Stomach (tissue), 8 donors: ENCODE measurements at regions not wholly inside any gene's neighbourhood (a gene's known extent, or its start where the extent isn't known, plus 50 kb on each side); places are given as distances from the start of the nearest gene placed in this dataset.
"Not testable (repeated sequence)": the region's sequence is repeated elsewhere in the genome, so short reads cannot be mapped to it uniquely, and the experiment has no call there.

ENCODE experiments used
- DNase-seq, 2 donors: peaks; one replicate each; pipeline versions ENCODE4 v3.0.0 to v3.0.0-alpha.2; 2013 to 2019
- H3K27ac ChIP-seq, 5 donors: fragments of 200-600 bp in 4 of 5; sonication (generic) in 4 of 5; one replicate each; pipeline ENCODE4 v1.5.1; 2013 to 2019; ENCODE audit warnings: mild to moderate bottlenecking in 1 of 5, moderate library complexity in 1 of 5
- H3K27me3 ChIP-seq, 3 donors: fragments of 200-600 bp; sonication (generic); one replicate each; pipeline ENCODE4 v1.5.1; 2017 to 2019; ENCODE audit warnings: mixed run types in 1 of 3
- H3K36me3 ChIP-seq, 4 donors: fragments of 200-600 bp; sonication (generic); 1 replicate in 3 of 4; 2 replicates in 1 of 4; pipeline ENCODE4 v1.5.1; 2016 to 2019
- H3K4me1 ChIP-seq, 4 donors: fragments of 200-600 bp; sonication (generic); one replicate each; pipeline ENCODE4 v1.5.1; 2016 to 2019
- H3K4me3 ChIP-seq, 4 donors: fragments of 200-600 bp; sonication (generic) in 3 of 4; one replicate each; pipeline ENCODE4 v1.5.1; 2016 to 2019; ENCODE audit warnings: mild to moderate bottlenecking in 1 of 4
- H3K9me3 ChIP-seq, 4 donors: fragments of 200-600 bp; sonication (generic); one replicate each; pipeline ENCODE4 v1.5.1; 2016 to 2019
- EP300 ChIP-seq: sonication (generic); formaldehyde crosslinking; IDR thresholded peaks from one replicate; pipeline ENCODE4 v1.6.1; 2017; ENCODE audit warnings: antibody characterized with exemption
- POLR2A ChIP-seq, 4 donors: fragments of 450-650 bp; IDR thresholded peaks; one replicate each; pipeline ENCODE4 v1.6.1; 2016; ENCODE audit warnings: antibody characterized with exemption in 4 of 4, control low read depth in 2 of 4, mild to moderate bottlenecking in 1 of 4, moderate library complexity in 1 of 4
- POLR2AphosphoS5 ChIP-seq, 3 donors: sonication (generic); formaldehyde crosslinking; IDR thresholded peaks; one replicate each; pipeline ENCODE4 v1.6.1; 2016; ENCODE audit warnings: antibody characterized with exemption in 3 of 3
- WGBS, 5 donors: extraction: QIAGEN DNeasy Blood & Tissue Kit in 3 of 5; methylation state at CpG; one replicate each; pipeline versions ENCODE4 v1.1.5 to v1.1.7; 2013 to 2018; 5-methylcytosine and 5-hydroxymethylcytosine counted together
- intact Hi-C: fragments of 100-400 bp; cut with DNase I; formaldehyde crosslinking; loops from one replicate; pipeline ENCODE4 v1.15.1; 2023; ENCODE audit warnings: low total_unique reads
- TF ChIP-seq, protein P1 (sequence below), 7 experiments: fragments of 450-650 bp in 4 of 7; fragments of 200-600 bp in 3 of 7; sonication (generic) in 3 of 7; IDR thresholded peaks; one replicate each; pipeline ENCODE4 v1.5.1; 2016 to 2019; ENCODE audit warnings: antibody characterized with exemption in 7 of 7, control low read depth in 2 of 7, mild to moderate bottlenecking in 1 of 7
- donor health status: healthy with polysubstance abuse.
- donor health status: Bipolar disorder and iron deficiency.
- donor health status: healthy.

DNA sequence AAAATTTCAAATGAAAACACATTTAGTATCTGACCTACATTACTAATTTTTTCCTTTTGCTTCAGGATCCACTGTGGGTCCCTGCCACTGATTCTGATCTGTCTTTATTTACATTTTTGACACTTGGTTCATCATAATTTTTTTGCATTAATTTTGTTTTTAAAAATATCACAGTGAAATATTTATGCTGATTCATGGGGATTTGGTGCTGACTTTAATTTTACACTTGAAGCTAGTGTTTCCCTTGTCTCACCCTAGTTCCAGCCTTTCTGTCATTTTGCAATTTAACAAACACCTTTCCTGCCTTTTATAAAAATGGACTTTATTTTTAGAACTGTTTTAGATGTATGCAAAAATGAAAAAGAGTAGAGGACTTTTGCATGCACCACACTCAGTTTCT, 111.9 kb upstream of the MARCHF11 start:
- Histone ChIP-seq H3K9me3 (peaks cover 0 to 10% (median 6%) of the 10 kb centered on the region in 4 donors), H3K4me1 (no peaks in the 10 kb centered on the region), H3K27ac (no peak overlapping the region), H3K36me3 (no peaks in the 10 kb centered on the region), H3K4me3 (no peak overlapping the region), H3K27me3 (no peaks in the 10 kb centered on the region)
- intact Hi-C loops, result no loop called here
- TF ChIP-seq, protein P1, sequence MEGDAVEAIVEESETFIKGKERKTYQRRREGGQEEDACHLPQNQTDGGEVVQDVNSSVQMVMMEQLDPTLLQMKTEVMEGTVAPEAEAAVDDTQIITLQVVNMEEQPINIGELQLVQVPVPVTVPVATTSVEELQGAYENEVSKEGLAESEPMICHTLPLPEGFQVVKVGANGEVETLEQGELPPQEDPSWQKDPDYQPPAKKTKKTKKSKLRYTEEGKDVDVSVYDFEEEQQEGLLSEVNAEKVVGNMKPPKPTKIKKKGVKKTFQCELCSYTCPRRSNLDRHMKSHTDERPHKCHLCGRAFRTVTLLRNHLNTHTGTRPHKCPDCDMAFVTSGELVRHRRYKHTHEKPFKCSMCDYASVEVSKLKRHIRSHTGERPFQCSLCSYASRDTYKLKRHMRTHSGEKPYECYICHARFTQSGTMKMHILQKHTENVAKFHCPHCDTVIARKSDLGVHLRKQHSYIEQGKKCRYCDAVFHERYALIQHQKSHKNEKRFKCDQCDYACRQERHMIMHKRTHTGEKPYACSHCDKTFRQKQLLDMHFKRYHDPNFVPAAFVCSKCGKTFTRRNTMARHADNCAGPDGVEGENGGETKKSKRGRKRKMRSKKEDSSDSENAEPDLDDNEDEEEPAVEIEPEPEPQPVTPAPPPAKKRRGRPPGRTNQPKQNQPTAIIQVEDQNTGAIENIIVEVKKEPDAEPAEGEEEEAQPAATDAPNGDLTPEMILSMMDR (IDR thresholded peaks at IDR 0.05), result no peak
- TF ChIP-seq POLR2AphosphoS5 (IDR thresholded peaks at IDR 0.05) (no peak), POLR2A (IDR thresholded peaks at IDR 0.05) (no peak), EP300 (no peak)
- no peak for DNase-seq

DNA sequence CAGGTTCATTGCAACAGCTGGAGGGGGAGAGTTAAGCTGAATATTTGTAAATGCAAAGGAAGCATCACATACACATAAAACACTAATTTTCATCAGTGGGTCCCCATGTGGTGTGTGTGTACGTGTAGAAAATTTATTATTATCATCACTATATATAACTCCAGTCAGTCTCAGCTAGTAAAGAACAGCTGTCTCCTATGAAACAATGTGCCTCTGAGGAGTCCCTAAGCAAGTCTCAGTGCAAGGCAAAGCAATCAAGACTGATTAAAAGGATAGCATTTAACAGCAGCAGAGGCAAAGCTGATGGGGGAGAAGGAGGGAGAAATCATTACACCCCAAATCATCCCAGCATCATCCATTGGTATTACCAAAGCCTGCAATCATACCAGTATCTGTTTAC, 104.2 kb upstream of the MARCHF11 start:
- intact Hi-C loops, result no loop called here
- Histone ChIP-seq H3K4me1 (no peaks in the 10 kb centered on the region), H3K27ac (no peak overlapping the region), H3K9me3 (peaks cover 0 to 15% (median 9%) of the 10 kb centered on the region in 4 donors), H3K4me3 (no peak overlapping the region), H3K36me3 (no peaks in the 10 kb centered on the region), H3K27me3 (no peaks in the 10 kb centered on the region)
- TF ChIP-seq POLR2AphosphoS5 (IDR thresholded peaks at IDR 0.05) (no peak), POLR2A (IDR thresholded peaks at IDR 0.05) (no peak), EP300 (no peak)
- TF ChIP-seq, protein P1 (IDR thresholded peaks at IDR 0.05), result no peak
- DNase-seq, result no peak
- 24 to 74% (median 68%) methylated on average over 1 of the region's 1 CpG for WGBS, 5 donors

DNA sequence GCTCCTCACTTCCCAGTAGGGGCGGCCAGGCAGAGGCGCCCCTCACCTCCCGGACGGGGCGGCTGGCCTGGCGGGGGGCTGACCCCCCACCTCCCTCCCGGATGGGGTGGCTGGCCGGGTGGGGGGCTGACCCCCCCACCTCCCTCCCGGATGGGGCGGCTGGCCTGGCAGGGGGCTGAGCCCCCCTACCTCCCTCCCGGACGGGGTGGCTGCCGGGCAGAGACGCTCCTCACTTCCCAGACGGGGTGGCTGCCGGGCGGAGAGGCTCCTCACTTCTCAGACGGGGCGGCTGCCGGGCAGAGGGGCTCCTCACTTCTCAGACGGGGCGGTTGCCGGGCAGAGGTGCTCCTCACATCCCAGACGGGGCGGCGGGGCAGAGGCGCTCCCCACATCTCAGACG, 97.3 kb upstream of the MARCHF11 start:
- H3K4me1 ChIP-seq, H3K27ac ChIP-seq, DNase-seq, H3K4me3 ChIP-seq, H3K27me3 ChIP-seq, H3K36me3 ChIP-seq, intact Hi-C loops: not testable (repeated sequence)
- peaks cover 0 to 30% (median 14%) of the 10 kb centered on the region in 4 donors for H3K9me3 ChIP-seq
- WGBS, 5 donors, result 80 to 95% (median 94%) methylated on average over 1 to 24 of the region's 28 CpGs; no CpG with 5 or more reads in 1 of the 5 donors

DNA sequence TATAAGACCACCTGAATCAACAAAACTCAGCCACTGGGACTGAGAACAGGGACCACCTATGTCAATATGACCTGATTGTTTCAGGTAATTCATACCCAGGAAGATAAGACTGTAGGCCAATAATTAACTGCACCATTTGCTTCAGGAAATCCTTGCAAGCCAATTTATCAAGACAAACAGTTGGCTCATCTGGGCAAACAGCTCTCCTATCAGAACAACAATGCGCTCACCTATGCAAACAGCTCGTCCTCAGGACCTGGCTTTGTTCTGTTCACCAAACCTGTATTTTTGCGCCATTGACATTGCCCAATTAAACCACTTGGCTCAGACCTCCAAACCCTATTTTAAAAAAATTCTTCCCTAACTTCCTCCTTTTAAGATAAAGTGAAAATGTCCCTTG, 92.3 kb upstream of the MARCHF11 start:
- intact Hi-C loops, result no loop called here
- no peak overlapping the region for H3K27ac ChIP-seq
- H3K9me3 ChIP-seq, result peaks cover 0 to 3% (median 1%) of the 10 kb centered on the region in 4 donors
- no peaks in the 10 kb centered on the region for H3K4me1 ChIP-seq
- no peak overlapping the region for H3K4me3 ChIP-seq
- no peak for DNase-seq
- TF ChIP-seq EP300 (no peak), POLR2A (IDR thresholded peaks at IDR 0.05) (no peak), POLR2AphosphoS5 (IDR thresholded peaks at IDR 0.05) (no peak)
- TF ChIP-seq, protein P1 (IDR thresholded peaks at IDR 0.05), result no peak
- no peaks in the 10 kb centered on the region for H3K36me3 ChIP-seq
- WGBS, 5 donors, result 33 to 54% (median 36%) methylated on average over 3 of the region's 3 CpGs
- H3K27me3 ChIP-seq, result no peaks in the 10 kb centered on the region

DNA sequence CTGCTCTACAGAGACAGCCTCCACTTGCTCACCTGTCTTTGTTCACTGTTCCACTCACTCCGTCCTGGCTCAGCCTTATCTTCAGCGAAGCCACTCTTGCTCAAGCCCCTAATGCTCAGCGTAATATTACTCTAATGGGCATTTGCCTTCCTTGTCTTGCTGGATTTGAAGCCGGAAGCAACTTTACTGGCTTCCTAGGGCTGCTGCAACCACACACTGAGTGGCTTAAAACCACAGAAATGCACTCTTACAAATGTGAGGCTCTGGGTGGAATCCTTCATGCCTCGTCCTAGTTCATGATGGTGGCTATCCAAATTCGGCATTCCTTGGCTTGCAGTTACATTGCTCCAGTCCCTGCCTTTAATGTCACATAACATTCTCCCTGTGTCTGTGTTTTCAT, 85.5 kb upstream of the MARCHF11 start:
- DNase-seq, result no peak
- no peaks in the 10 kb centered on the region for H3K36me3 ChIP-seq
- no peaks in the 10 kb centered on the region for H3K4me1 ChIP-seq
- TF ChIP-seq POLR2A (IDR thresholded peaks at IDR 0.05) (no peak), EP300 (no peak)
- TF ChIP-seq, protein P1 (IDR thresholded peaks at IDR 0.05), result no peak
- H3K27ac ChIP-seq, result no peak overlapping the region
- intact Hi-C loops, result no loop called here
- WGBS, 5 donors, result 75 to 85% (median 79%) methylated on average over 6 of the region's 6 CpGs
- no peaks in the 10 kb centered on the region for H3K27me3 ChIP-seq
- H3K4me3 ChIP-seq, result no peak overlapping the region
- H3K9me3 ChIP-seq, result no peaks in the 10 kb centered on the region
